Hindlimb muscle (tissue), 1 donor: ENCODE measurements at regions not wholly inside any gene's neighbourhood (a gene's known extent, or its start where the extent isn't known, plus 50 kb on each side); places are given as distances from the start of the nearest gene placed in this dataset.
"Not testable (repeated sequence)": the region's sequence is repeated elsewhere in the genome, so short reads cannot be mapped to it uniquely, and the experiment has no call there.

ENCODE experiments used
- DNase-seq: peaks from one replicate; pipeline ENCODE4 v3.0.0-alpha.2; 2013

- no peak for DNase-seq
These were observed 741.1 kb upstream of the SALL3 start for GRCh38 chr18:78238404-78239089.

- no peak for DNase-seq
These were observed 740.5 kb upstream of the SALL3 start for GRCh38 chr18:78239090-78239457.

- no peak for DNase-seq
These were observed 739.5 kb upstream of the SALL3 start for GRCh38 chr18:78240101-78240500.

GRCh38 chr18:78240627-78241252 is 738.9 kb upstream of the SALL3 start:
- no peak for DNase-seq

- no peak for DNase-seq
These were observed 737.9 kb upstream of the SALL3 start for GRCh38 chr18:78241535-78242253.

- peak; percentile 9 for DNase-seq
These were observed 737.4 kb upstream of the SALL3 start for GRCh38 chr18:78242254-78242643.

- no peak for DNase-seq
These were observed 736.8 kb upstream of the SALL3 start for GRCh38 chr18:78242806-78243205.

- no peak for DNase-seq
These were observed 734.8 kb upstream of the SALL3 start for GRCh38 chr18:78244779-78245178.

- no peak for DNase-seq
These were observed 734.2 kb upstream of the SALL3 start for GRCh38 chr18:78245451-78245850.

- DNase-seq: no peak
These were observed 733.6 kb upstream of the SALL3 start for GRCh38 chr18:78246050-78246449.

GRCh38 chr18:78246588-78246987 is 733.0 kb upstream of the SALL3 start:
- DNase-seq: no peak

GRCh38 chr18:78247615-78248289 is 731.9 kb upstream of the SALL3 start:
- DNase-seq: no peak

GRCh38 chr18:78255013-78255412 is 724.6 kb upstream of the SALL3 start:
- no peak for DNase-seq

- DNase-seq: no peak
These were observed 711.2 kb upstream of the SALL3 start for GRCh38 chr18:78268226-78268988.

- no peak for DNase-seq
These were observed 707.8 kb upstream of the SALL3 start for GRCh38 chr18:78271790-78272189.

- DNase-seq: no peak
These were observed 705.7 kb upstream of the SALL3 start for GRCh38 chr18:78273876-78274275.

GRCh38 chr18:78283425-78283824 is 696.2 kb upstream of the SALL3 start:
- DNase-seq: not testable (repeated sequence)

GRCh38 chr18:78292618-78293380 is 686.8 kb upstream of the SALL3 start:
- DNase-seq: no peak

- DNase-seq: no peak
These were observed 686.1 kb upstream of the SALL3 start for GRCh38 chr18:78293540-78293939.

GRCh38 chr18:78293940-78294541 is 685.6 kb upstream of the SALL3 start:
- no peak for DNase-seq

GRCh38 chr18:78295262-78295661 is 684.4 kb upstream of the SALL3 start:
- no peak for DNase-seq
